OCI-M2 (cell line): ENCODE measurements at regions not wholly inside any gene's neighbourhood (a gene's known extent, or its start where the extent isn't known, plus 50 kb on each side); places are given as distances from the start of the nearest gene placed in this dataset.

Source experiments
- DNase-seq: peaks from one replicate; lab custom pipeline; 2025; ENCODE audit not compliant: unreplicated experiment; lab: John Stamatoyannopoulos, UW

DNA sequence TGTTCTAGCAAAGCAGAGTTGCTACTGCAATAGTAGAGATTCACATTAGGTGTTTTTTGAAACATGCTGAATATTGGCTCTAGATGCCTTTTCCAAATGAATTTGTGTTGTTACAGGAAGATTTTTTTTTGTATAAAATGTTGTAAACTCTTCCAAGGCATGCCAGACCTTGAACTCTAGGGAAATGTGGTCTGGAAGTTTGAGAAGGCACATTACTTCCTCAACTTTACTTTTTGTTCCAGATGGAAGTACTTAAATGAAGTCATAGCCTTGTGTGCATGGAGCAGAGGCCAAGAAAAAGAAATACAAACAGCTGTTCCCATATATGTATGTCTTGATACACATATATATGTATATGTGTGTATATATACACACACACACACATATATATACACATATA is 585.7 kb upstream of the MARCKS start:
- no peak for DNase-seq

DNA sequence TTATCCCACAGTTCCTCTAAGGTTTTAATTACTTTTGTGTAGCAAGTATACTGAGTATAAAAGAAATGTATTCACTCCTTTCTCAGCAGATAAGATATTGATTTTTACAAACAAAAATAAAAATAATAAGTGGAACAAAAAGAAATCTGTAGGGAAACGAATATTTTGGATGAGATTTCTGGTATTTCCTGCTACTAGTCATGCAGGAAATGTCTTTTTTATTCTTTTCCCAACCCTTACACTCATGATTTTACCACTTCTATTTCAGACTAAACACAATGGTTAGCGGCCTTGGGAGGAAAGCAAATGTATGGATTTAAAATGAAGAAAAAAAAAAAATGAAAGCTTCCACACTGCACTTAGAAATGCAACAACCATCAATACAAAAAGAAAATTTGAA is 580.5 kb upstream of the MARCKS start:
- DNase-seq = no peak

DNA sequence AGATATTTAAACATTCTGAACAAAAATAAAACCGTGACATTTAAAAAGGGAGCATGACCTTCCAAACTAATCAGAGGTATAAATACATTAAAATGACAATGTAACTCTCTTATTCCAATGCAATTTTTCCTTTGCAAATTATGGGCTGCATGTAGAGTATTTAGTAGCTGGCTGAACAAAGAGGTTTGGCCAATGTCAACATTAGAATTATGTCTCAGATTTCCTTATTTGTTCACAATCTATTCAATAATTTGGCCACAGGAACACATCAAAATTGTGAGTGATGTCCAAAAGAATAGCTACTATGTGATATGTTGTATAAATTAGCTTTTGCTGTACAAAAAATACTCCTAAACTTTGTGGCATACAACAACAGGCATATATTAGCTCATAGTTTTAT is 580.0 kb upstream of the MARCKS start:
- no peak for DNase-seq

DNA sequence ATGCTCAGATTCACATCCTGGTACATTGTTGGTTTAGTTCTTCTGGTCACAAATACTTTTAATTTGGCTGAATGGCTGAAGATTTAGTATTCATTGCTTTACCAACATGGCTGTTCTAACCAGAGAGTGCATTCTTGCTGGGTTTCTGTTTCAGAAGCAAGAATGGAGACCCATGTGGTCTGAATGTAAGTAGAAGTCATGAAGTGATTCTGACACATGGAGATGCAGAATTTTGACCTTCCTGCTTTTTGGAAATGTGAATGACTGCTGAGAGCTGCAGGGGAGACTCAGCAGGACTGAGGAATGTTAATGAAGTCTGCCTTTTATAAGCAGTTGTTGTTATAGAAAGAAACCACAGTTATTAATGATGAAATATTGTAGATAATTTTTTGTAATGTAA is 576.1 kb upstream of the MARCKS start:
- DNase-seq = no peak

DNA sequence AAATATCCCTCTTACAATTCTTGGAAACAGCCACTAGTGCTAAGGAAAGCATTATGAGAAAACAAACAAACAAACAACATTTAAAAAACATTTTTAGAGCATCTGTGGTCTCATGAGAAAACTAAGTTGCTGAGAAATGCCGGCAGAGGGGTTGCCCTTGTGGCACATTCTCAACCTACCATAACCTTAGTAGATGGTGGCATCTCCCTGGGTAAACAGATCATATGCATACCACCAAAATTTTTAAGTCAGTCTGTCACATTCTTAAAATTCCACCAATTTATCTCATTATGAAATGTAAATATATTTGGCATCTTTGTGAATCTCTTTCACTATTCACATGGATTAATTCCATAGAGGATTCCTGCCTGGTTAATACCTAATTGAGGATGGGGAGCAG is 575.7 kb upstream of the MARCKS start:
- no peak for DNase-seq

DNA sequence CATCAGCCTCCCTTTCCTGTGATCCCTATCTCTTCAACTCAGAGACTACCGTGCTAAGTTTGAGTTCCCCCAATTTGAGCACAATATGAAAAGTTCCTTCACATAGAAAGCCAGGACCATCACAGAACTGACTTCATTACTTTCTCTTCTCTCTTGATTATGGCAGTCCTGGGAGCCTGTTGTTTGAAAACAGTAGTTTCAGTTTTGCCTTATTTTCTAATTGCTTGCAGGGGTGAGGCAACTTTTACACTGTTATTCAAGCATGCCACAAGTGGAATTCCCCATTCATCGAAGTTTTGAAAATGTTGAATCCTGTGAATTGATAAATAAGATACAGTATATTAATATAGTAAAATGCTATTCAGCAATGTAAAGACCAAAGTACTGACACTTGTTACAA is 569.7 kb upstream of the MARCKS start:
- no peak for DNase-seq

DNA sequence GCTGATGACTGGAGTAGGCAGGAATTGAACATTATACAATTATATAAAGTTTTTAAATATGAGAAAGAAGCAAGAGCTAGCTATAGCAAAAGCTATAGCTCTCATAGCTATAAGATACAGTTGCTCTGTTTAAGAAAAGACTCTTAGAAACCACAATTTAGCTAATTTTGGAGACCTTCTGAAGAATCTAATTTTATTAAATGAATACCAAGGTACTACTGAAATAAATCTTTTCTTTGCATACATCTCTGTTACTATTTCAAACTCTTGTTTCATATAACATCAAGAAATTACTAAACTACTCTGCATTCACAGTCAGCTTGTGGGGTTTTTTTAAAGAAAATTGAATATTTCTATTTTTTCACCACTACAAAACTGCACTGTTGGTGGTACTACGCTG is 568.7 kb upstream of the MARCKS start:
- no peak for DNase-seq

DNA sequence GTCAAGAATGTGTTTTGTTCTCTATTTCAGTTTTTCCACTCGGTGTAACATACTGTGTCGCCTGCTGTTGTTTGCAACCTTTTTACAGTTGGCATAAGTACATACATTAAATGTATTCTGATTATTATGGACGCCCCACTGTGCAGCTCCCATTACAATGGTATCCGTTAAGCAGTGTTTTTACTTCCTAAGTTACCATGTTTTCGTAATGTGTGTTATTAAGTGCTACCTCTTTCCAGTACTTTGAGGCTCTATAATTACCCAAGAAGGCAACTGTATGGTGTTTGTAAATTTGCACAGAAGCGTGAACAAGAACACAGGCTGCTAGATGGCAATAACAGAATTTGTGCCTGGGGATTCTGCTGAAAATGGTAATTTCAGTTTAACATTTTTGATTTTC is 568.0 kb upstream of the MARCKS start:
- no peak for DNase-seq

DNA sequence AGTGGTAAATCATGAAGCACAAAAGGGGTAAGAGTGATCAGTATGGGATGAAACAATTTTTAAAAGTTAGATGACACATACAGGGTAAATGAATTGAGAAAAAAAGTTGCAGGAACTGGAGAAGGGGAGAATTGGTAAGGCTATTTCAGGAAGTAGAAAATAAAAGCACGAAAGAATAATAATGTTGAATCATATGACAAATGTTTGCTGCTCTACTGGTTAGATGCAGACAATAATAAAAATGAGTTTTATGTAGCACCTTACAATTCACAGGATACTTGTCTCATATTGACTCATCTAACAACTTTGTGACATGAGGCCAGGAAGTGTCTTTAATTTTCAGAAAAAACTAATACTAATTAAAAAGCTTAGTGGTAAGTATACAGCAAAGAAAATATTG is 566.5 kb upstream of the MARCKS start:
- no peak for DNase-seq

DNA sequence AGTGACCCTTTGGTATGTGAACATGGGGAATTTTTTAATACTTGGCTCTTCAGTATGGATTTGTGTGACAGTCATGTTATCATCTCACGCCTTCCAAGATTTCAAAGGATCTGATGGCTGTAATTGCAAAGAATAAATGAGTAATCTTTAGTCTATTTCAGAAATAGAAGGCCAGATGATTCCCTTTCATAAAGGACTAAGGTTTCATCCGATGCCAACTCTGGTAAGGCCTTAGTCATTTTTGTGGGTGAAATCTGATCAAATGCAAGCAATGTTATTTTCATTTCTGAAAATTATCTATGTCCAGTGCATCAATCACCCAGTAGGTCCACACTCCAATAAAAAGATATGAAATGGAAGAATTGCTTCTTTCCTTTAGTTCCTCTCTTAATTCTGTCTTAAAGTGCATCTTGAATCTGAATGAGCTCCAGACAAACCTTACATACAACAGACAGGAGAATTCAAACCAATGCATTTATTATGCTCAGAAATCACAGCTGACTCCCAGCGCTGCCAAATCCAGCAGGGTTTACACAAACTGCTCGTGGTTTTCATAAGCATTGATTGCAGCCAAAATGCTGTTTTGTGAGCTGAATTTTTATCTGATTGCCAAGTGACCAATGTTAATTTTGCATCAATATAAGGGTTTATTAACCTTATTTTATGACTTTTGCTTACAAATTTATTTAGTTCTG is 565.2 kb upstream of the MARCKS start:
- no peak for DNase-seq

DNA sequence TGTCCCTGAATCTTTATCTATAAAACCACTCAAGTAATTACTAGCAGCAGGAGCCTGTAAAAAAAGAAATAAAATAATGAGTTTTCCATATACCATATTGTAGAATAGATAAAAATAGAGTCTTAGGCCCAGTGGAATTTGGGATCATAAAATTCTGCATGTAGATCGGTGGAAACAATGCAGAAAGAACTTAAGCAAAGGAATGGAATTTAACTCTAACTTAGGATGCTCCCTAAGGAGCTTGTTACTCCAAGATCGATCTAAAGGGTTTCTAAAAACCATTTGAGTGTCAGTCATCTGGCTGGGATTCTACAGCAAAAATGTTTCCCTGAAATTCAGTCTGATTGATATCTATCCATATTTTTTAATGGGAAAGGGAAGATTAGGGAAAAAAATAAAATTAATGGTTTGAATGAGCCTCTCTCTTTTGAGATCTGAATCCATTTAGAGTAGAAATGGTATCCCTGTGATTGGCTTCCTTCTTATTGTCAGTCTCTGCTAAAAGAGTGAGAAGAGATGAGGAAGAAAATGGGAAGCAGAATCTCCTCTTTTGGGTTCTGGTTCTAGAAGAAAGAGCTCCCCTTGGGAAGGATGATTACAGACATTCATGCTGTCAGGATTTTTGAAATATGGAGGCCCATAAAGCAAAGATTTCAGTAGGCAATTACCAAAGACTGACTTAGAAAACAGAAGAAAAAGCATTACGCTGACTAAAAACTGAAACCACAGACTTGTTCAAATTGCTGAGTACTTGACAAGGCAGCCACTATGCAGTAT is 564.3 kb upstream of the MARCKS start:
- no peak for DNase-seq

DNA sequence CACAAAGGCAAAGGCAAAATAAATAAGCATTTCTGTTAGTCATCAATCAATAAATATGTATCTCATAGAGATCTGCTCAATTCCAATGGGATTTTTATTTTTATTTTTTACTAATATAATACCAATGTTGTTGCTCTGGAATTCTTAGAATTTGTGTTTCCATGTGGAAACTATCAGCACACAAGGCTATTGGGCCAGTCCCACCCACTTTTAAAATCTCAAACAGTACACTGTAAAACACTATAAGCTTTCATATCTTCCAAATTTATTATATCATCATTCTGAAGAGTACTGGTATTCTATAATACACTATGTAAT is 563.8 kb upstream of the MARCKS start:
- DNase-seq = no peak

DNA sequence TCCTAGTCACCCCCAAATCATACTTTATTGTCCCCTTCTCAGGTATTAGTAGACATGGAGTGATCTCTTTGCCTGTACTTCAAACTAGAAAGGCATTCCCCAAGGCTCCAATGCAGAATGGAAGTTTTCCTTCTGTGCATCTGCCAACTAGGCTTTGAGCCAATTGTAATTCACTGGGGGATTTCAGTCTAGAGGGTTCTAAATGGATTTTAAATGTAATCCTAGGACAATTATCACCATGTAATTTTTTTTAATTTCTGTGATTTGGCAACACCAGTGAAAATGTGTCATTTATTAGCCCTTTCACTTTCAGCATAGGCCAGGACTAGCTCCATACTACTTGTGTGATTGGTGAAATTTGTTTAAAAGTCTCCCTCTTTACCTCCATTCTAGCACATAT is 557.6 kb upstream of the MARCKS start:
- DNase-seq = no peak

DNA sequence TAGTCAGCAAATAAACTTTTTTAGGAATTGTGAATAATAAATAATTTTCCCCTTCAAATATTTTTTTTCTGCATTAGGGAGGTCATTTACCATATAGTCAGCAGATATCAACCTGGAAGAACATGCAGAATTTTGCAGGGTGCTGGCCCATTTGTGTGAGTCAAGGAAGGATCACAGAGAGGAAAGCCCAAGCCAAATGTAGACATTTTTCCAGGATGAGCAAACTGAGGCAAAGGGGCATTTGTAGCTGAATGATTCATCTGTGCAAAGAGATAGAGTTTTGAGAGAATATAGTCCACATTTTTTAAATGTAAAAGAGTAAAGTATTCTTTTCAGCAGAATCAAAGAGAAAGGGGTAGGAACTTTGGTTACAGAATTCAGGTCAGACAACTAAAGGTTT is 555.5 kb upstream of the MARCKS start:
- DNase-seq = no peak

DNA sequence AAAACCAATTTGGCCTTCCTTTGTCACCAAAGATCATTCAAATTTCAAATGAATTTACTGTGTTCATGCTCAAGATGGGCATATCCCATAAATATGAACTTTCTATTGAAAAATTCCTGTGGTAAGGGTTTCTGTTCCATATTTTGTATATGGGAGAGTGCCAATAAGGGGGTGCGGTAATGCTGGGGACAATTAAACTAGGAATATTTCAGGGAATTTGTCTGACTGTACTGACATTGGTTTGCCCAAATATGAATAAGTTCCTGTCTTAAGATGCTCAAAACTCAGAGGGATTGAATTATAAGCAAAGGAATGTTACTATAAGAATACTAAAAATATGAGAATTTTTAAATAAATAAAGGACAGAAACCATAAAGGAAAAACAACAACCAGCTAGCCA is 553.0 kb upstream of the MARCKS start:
- no peak for DNase-seq

DNA sequence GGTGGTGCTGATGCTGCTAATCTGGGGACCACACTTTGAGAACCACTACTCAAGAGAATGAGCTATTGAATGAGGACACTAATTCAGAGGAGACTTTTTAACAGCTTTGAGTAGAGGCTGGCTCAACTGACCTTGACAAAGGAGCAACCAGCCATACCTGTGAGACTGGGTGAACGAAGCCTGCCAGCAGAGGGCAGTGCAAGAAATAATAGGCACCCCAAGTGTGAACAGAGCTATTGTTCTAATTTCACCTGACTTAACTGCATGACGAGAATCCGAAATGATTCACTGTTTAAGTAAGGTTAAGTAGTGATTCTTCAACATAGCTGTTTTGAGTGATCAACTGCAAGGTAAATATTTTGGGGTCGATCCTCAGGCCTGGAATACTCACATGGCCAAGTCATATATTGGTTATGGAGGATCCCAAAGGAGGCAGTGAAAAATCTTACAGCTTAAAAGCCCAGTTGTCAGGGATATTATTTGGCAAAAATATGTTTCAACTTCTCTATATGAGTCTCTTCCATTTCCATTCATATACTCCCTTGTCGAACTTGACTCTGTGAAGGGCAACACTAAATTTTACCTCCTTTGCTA is 550.5 kb upstream of the MARCKS start:
- DNase-seq = no peak

DNA sequence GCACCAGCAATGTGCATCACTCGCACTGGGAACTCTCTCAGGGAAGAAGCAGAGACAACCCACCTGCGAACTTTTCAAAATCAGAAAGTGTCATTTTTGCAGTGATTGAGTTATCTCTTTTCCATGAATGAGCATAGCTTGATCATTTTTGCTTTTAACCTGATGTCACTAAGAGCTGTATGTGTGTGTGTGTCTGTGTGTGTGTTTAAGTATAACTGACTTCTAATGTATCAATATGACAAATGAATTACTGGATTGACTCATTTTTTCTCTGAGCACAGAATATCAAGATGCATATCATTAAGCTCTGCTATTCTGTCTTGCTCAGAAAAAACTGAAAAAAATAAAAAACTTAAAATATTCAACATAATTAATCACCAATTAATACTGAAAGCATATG is 548.9 kb upstream of the MARCKS start:
- DNase-seq = no peak

DNA sequence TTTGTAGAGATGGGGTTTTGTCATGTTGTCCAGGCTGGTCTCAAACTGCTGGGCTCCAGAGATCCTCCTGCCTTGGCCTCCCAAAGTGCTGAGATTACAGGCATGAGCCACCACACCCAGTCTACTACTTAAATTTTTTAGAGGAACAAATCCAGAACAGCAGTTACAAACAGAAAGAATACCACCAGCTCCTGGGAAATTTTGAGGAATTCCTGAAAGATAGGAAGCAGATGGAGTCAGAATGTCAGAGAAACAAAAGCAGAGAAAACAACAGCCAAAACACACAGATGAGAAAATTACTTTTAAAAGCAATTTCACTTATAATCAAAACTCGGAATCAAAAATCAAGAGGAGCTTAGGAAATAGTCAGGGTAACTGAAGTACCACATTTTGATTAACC is 543.3 kb upstream of the MARCKS start:
- DNase-seq = no peak

DNA sequence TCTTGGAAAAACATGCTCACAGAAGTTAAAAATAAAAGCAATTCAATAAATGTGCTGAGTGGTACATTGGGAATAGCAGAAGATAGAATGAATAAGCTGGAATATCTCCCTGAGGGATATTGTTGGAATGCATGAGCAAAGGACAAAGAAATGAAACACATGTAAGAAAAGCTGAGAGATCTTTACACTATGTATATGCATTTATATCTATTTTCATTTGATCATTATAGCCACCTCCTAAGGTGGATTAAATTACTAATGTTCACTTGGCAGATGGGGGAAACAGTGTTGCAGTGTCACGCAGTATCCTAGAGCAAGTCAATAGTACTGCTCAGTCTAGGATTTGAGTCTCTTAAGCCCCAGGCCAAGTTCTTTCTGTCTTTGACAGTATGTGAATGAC is 542.0 kb upstream of the MARCKS start:
- DNase-seq = no peak

DNA sequence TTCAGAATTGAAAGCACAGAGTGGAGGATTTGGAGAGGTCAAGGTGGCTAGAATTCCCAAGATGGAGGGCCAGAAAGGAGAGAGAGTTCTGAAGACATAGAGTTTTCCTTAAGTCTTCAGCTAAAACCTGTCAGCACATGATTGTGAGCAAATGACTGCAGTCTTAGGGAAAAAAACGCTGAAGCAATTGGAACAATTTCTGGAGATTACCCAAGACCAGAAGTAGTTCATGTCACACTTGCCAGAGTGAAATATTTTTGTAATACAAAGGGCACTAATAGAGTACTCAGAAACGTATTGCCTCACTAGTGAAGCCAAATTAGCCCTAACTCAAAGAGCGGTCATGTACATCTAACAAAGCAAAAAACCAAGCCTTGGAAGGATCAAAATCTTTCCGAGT is 541.3 kb upstream of the MARCKS start:
- DNase-seq = no peak

DNA sequence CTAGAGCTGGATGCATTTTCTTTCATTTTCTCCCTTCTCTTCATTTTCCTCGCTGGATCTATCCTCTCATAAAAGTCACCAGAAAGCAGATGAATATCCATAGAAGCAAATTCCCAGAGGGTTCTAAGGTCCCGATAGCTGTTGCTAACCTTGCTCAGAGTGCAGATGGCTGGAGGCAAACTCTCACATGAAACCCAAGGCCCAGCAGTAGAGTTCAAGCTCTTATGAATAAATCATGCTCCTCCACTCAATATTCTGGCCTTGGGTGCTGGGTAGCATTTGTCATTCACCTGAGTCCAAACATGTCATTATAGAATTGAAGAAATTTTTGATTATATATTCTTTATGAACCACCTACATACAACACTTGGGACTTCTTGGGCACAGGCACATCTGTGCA is 539.7 kb upstream of the MARCKS start:
- DNase-seq = no peak

DNA sequence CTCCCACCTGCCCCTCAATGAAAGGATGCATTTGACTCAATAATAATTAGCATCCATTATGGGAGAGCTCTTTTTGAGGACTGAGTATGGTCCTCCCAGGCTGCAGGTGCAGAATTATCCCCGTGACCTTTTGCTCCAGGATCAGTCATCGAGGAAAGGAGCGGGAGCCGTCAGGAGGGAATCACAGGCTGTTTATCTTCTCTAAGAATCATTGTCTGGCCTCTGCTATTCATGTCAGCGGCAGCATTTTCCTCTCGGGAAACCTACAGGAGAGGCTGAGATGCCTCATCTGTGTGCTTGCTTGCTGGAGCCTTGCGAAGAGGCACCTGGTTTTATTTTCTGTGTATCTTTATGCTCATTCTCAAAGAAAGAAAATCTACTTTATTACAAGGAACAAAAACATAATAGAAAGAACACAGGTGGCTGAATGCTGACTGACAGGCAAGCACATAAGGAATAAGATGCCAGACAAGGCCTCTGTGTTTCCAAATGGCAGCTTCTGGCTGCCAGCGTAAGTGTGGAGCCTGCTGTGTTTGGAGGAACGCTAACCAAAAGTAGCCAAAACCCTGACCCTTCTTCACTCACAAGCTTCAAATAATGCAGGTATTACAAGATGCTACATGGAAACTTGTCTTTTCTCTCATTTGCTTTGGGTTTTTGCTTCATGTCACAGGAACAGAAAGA is 539.1 kb upstream of the MARCKS start:
- DNase-seq = no peak
